Kidney glomerular epithelial cell (primary cell): ENCODE measurements at regions not wholly inside any gene's neighbourhood (a gene's known extent, or its start where the extent isn't known, plus 50 kb on each side); places are given as distances from the start of the nearest gene placed in this dataset.

Experiments
- DNase-seq: peaks from one replicate; lab custom pipeline; 2025; lab: John Stamatoyannopoulos, UW

DNA sequence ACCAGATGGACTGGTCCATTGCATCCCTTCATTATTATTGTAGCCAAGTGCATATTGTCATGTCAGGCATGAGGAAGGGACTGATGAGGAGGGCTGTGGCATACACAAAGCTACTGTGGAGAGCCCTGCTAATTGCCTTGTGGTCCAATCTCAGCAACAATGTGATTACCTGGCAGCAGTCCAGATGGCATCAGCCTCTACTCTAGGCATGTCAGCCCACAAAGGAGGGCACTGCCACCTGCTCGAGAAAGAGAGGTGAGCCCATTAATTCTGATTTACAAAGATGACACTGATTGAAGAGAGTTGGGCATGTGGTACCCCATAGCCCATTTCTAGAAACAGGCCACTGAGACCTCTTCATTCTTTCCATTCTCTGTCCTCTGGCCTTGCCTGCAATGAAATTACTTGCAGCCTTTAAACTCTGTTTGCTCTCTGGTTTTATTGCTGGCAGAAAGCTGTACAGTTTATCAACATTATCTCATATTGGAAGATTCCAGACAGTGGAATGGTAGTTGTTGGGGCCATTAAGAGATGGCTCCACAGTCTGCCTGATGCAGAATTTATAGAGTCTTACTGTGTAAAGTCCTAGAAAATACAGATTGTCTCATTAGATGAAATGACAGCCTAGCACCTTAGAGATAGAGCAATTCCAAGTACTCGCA, 307.7 kb downstream of the ARPP21 start:
- DNase-seq = no peak

GRCh38 chr3:35950021-35950420, 310.7 kb downstream of the ARPP21 start:
- DNase-seq = no peak

- DNase-seq = no peak
Observed at GRCh38 chr3:35954413-35954812, 315.1 kb downstream of the ARPP21 start.

DNA sequence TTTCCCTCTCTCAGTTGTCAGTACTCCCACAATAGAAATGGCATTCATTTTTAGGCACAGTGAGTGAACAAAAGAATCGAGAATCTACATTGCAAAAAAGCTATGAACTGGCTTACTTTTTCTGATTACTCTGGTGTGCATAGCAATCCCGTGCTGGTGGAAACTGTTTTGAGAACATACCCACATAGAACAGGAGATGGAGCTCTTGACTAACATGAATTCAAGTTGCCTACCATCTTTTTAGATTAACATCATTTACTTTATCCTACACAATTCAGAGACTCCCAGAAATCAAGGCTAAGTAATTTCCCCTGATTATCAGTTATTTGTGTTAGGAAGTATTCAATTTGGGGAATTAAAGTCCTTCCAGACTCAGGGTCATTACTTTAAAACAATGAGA, 326.6 kb downstream of the ARPP21 start:
- peak; percentile 42 for DNase-seq

DNA sequence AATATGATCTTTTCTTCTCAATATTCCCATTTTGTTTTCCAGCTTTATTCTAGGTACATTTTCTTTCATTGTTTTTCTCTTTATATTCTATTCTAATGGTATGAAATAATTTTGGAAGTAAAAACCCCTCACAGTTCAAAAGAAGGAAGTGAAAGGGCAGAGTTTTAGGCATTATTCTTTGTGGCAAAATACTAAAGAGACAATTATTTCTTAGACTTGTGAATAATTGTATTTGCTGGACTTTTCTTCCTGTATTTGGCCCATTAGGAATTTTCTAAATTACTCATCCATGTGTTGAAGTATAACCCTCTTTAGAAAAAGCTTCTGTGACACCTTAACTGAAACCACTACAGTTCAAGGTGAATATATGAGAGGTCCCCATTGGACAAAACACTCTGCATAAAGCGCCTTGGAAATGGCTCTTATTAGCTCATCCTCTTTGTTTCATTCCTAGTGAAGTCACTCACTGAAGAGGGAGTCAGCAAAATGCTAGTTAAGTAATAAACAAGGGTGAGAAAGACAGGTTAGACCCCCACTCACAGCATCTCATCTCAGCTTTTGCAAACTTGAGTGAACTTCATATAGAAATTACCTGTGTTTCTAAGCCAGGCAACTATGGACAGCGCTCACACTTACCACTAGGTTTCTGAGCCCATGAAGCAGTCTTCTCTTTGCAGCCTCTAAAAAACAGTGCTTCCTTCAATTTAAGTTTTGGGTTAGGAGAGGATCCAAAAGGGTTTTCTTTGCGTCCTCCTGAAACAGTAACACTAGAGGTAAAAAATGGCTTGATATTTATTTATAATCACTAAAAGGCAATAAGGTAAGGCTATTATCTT, 327.5 kb downstream of the ARPP21 start:
- DNase-seq = no peak

DNA sequence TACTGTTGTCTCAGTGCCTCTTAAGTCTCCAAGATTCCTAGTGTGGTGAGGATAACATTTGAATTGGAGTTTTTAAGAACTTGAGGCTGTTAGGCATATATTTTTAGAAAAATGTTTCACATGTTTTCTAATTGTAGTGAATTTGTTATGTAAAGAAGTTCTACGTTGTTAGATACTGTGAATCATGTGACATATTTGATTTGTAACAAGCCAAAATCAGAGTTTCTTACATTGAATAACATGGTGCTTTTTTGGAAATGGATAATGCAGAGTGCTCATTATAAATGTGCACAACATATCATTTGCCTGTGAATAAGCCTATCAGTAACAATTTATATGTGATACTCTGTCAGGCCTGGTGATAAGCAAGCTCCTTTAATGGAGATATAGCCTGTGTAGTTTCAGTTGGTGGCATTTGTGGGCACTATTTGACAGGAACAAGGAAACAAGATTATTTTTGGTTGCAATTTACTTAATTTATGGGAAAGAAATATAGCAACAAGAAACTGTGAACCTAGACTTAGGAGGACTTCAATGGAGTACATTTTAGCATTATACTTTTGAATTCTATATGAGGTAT, 328.8 kb downstream of the ARPP21 start:
- DNase-seq = no peak

DNA sequence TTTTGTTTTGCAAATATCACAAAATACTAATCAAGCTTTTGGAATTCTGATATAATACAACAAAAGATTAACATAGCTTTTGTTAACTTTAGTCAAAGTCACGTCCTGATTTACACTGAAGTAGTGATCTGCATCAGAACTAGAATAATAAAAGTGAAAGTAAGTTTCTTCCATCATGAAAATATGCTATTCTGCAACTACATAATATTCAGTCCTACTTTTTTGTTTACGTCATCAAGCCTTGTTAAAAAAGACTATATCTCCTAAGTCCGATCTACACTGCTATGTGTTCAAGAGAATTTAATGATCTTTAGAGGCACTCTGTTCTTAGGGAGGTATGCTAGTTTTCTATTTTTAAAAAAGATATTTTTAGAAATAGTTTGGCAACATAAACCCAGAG, 330.1 kb downstream of the ARPP21 start:
- DNase-seq = no peak

DNA sequence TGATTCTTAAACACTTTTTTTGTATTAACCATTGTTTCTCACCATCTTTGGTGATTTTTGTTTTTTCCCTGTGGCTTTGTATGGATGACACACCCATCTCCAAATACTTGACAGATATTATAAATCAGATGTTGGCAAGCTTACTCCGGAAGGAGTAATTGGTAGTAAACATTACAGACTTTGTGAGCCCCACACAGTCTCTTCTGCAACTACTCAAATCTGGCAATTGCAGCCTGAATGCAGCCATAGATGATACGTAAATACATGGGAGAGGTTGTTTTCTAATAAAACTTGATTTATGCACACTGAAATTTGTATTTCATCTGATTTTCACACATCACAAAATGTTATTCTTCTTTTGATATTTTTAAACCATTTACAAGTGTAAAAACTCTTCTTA, 331.5 kb downstream of the ARPP21 start:
- no peak for DNase-seq

DNA sequence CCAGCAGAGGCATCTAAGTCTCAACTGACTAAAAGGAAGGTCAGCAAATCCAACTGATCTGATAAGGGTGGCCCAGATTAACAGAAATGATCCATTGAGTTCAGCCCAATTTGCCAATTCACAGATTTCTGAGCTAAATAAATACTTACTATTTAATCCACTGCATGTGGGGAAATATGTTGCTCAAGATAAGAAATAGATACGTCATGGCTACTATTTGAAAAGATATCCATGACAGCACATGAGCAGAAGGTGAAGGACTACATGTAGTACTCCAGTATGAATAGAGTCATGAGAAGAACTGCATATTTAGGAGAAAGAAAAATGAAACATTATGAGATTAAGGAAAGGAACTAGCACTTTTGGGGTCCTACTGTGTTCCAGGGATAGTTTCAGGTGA, 332.4 kb downstream of the ARPP21 start:
- no peak for DNase-seq

DNA sequence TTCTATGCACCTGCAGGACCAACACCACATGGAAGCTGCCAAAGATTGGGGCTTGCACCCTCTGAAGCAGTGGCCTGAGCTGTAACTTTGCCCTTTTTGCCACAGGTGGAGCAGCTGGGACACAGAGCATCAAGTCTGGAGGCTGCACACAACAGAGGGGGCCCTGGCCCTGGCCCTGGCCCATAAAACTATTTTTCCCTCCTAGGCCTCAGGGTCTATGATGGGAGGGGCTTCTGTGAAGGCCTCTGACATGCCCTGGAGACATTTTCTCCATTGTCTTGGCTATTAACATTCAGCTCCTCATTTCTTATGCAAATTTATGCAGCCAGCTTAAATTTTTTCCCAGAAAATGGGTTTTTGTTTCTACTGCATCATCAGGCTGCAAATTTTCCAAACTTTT, 335.5 kb downstream of the ARPP21 start:
- DNase-seq = no peak

- DNase-seq = no peak
Observed at GRCh38 chr3:35986161-35986560, 346.8 kb downstream of the ARPP21 start.

DNA sequence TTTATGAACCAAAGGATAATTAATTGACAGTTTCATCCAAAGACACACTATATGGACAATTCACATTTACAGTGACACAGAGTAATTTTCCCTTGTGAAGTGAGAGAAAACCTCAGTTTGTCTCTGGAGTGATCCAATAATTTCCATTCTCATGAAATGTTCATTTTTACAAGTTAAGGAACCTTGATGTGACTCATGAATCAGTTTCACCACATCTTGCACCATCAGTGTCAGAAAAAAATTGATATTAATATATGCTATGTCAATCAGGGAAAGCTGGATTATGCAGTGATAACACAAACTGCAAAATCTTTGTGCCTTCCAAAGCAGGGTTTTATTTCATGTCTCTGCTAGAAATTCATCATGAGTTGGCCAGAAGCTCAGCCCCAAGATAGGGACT, 348.1 kb downstream of the ARPP21 start:
- no peak for DNase-seq

GRCh38 chr3:35992041-35992440, 352.7 kb downstream of the ARPP21 start:
- DNase-seq = no peak

DNA sequence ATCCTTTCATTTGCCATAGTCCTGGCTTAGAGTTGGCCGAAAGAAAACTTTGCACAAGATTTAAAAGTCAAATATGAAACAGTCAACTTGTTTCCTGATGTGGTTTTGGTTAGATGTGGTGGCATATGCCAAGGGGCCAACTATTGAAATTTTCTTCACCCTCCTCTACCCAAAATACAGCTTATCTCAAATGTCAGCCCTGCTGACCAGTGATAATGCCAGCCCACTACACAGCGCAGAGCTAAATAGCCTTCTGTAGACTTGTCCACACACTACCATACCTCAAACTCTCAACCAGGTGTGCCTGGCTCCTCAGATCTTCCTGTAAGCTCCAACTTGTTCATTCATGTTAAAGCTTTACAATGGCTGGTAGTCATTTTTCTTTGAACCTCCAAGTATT, 368.5 kb upstream of the STAC start:
- no peak for DNase-seq

GRCh38 chr3:36013425-36013824, 366.9 kb upstream of the STAC start:
- DNase-seq = no peak

DNA sequence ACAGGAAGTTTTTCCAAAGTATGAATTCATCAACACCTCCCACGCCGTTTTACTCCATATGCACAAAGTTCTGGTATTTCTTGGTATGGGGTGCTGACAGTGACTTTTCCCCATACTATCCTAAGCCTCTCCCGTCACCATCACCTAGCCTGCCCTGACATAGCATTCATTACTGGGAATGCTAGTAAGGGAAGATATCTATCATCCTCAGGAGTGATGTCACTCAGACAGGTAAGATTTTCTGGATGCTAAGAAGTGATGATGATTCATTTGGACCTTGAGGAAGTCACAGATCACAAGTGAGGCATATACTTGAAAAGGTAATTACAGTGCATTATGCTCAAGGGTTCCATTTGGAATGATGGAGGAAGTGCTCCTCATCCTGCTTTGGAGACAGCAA, 355.1 kb upstream of the STAC start:
- DNase-seq = no peak

DNA sequence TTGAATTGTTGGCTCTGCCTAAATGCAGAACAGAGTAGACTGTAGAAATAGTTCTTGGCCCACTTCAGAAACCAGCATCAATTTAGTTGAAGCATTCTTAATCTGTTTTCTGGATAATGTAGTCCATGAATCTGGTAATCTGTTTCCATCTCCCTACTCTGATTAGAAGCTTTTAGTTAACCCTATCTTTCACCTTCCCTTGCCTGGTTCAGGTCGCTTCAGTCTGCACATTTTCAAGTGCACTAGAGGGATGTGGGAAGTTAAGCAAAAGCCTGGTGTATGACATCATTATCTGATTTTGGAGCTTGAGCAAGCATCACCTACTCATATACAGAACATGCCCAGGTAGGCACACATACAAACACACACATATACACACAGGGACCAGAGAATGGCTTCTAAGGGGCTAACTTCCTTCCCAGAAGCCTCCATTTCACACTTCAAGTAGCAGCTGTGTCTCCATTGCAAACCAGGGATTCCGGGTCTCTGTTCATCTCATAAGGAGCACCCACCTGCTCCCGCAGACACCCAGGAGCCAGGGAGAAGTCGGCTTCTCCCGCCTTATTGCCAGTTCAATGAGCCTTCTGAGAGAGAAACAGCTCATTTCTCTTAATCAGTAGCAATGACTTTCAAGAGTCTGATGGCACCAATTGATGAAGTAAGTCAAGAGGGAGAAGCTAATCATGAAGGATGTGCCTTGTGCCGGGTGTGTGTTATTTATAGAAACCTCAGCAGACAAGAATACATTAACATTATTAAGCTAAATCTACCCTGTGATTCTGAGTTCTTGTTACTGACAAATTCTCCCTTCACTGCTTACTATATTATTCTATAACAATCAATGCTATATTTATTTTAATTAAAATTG, 347.9 kb upstream of the STAC start:
- DNase-seq = no peak

DNA sequence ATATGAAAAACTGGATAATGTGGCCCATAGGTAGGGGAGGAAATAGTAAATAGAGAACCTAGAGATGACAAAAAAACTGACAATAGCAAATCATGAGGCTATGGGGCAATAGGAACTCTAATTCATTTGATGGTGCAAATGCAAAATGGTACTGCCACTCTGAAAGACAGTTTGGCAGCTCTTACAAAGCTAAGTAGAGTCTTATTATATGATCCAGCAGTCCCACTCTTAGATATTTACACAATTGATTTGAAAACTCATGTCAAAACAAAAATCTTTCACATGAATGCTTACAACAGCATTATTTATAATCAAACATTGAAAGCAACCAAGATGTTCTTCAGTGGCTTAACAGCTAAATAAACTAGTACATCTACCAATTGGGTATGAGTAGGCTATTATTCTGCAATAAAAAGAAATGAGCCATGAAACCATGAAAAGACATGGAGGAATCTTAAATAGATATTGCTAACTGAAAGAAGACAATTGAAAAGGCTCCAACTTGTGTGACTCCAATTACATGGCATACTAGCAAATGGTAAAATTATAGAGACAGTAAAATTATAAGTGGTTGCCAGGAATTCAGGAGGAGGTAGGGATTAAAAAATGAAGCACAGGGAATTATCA, 321.8 kb upstream of the STAC start:
- DNase-seq = peak; percentile 3

DNA sequence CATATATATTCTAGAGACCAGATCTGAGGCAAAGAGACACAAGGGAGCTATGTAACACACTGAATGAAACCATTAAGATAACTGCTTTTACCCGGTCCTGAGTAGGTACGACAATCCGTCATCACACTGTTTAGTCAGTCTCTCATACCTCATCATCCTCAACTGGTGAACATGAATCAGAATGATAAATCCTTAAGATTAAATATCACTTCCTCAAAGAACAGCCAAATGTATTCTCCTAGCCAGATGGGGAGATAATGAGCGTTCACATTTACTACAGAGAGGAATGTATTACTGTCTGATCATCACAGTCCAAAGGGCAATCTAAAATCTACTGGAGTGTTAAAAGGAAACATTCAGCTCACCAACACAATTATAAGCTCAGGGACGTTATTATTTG, 319.4 kb upstream of the STAC start:
- peak; percentile 24 for DNase-seq

DNA sequence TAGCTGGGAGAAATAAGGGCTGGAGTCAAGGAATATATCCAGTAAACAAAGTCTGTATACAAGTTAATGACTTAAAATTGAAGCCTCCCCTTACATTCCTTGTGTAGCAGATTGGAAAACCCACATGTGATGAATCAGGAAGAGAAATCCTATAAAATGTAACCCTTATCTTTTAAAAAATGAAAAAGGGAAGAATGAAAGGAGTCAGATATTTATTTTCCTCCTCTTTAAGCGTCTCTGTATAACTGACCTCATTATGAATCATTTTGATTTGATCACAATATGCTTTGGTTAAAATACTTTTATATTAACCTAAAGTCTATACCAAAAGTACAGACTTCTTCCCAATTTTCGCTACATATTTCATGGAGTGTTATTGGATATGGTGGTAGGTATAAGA, 316.3 kb upstream of the STAC start:
- peak; percentile 29 for DNase-seq

- peak; percentile 60 for DNase-seq
Observed at GRCh38 chr3:36065321-36065720, 315.0 kb upstream of the STAC start.

- DNase-seq = peak; percentile 80
Observed at GRCh38 chr3:36075491-36075890, 304.8 kb upstream of the STAC start.
